ENCODE measurements at regions not wholly inside any gene's neighbourhood (a gene's known extent, or its start where the extent isn't known, plus 50 kb on each side); places are given as distances from the start of the nearest gene placed in this dataset.

DNA sequence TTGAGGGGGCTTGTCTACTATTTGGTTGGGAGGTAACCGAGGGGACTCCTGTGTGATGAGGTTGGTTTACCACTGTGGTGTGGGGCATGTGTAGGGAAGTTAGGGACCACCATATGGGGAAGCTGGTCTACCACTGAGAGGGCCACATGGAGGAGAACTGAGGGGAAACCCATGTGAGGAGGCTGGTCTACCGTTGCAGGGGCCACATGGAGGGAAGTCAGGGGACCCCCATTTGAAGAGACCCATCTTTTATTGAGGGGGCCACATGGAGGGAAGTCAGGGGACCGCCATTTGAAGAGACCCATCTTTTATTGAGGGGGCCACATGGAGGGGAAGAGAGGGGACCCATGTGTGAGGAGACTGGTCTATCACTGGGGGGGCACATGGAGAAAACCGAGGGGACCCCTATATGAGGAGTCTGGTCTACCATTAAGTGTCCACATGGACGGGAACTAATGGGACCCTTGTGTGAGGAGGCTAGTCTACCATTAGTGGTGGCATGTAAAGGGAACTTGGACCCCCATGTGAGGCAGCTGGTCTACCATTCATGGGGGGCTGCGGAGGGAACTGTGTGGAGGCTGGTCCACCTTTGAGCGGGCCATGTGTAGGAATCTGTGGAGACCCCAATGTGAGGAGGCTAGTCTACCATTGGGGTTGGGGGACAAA is 165.5 kb downstream of the FBLN2 start:
- TF ChIP-seq, protein P1, sequence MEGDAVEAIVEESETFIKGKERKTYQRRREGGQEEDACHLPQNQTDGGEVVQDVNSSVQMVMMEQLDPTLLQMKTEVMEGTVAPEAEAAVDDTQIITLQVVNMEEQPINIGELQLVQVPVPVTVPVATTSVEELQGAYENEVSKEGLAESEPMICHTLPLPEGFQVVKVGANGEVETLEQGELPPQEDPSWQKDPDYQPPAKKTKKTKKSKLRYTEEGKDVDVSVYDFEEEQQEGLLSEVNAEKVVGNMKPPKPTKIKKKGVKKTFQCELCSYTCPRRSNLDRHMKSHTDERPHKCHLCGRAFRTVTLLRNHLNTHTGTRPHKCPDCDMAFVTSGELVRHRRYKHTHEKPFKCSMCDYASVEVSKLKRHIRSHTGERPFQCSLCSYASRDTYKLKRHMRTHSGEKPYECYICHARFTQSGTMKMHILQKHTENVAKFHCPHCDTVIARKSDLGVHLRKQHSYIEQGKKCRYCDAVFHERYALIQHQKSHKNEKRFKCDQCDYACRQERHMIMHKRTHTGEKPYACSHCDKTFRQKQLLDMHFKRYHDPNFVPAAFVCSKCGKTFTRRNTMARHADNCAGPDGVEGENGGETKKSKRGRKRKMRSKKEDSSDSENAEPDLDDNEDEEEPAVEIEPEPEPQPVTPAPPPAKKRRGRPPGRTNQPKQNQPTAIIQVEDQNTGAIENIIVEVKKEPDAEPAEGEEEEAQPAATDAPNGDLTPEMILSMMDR (IDR thresholded peaks at IDR 0.05): no peak
- TF ChIP-seq POLR2A (IDR thresholded peaks at IDR 0.05): no peak
